Small intestine (tissue), 7 donors: ENCODE measurements at regions not wholly inside any gene's neighbourhood (a gene's known extent, or its start where the extent isn't known, plus 50 kb on each side); places are given as distances from the start of the nearest gene placed in this dataset.
A peak's percentile ranks its signal among the peaks of the same experiment; 100 is the strongest.

Source experiments
- DNase-seq, 2 donors: peaks; one replicate each; pipeline versions ENCODE4 v3.0.0 to v3.0.0-alpha.2; 2013
- FAIRE-seq: peaks from 2 replicates; lab custom pipeline; 2012; peaks lifted over from hg19 to GRCh38; lab: Jason Lieb, UNC
- H3K27ac ChIP-seq, 3 donors: one replicate each; pipeline ENCODE4 v1.5.1; 2013; ENCODE audit warnings: low read length in 2 of 3, mild to moderate bottlenecking in 2 of 3, control low read depth in 1 of 3, inconsistent platforms in 1 of 3, low read depth in 1 of 3, moderate library complexity in 1 of 3
- H3K27me3 ChIP-seq, 3 donors: one replicate each; pipeline ENCODE4 v1.6.1; 2013; ENCODE audit warnings: low read length in 3 of 3, inconsistent platforms in 1 of 3; ENCODE audit not compliant: control insufficient read depth in 3 of 3, insufficient read depth in 3 of 3
- H3K36me3 ChIP-seq, 3 donors: one replicate each; pipeline ENCODE4 v1.6.1; 2013; ENCODE audit warnings: low read length in 3 of 3, inconsistent platforms in 1 of 3, low read depth in 1 of 3, mild to moderate bottlenecking in 1 of 3, moderate library complexity in 1 of 3; ENCODE audit not compliant: control insufficient read depth in 3 of 3, insufficient read depth in 2 of 3
- H3K4me1 ChIP-seq, 3 donors: one replicate each; pipeline ENCODE4 v1.6.1; 2013; ENCODE audit warnings: low read length in 2 of 3, inconsistent platforms in 1 of 3, low read depth in 1 of 3, mild to moderate bottlenecking in 1 of 3, moderate library complexity in 1 of 3; ENCODE audit not compliant: control insufficient read depth in 3 of 3, insufficient read depth in 2 of 3
- H3K4me3 ChIP-seq, 3 donors: one replicate each; pipeline ENCODE4 v1.5.1; 2013; ENCODE audit warnings: low read length in 3 of 3, control low read depth in 1 of 3, inconsistent platforms in 1 of 3, low read depth in 1 of 3, mild to moderate bottlenecking in 1 of 3, moderate library complexity in 1 of 3
- H3K9me3 ChIP-seq, 2 donors: one replicate each; pipeline ENCODE4 v1.6.1; 2013; ENCODE audit warnings: low read depth in 1 of 2, low read length in 1 of 2; ENCODE audit not compliant: control insufficient read depth in 2 of 2, insufficient read depth in 1 of 2
- WGBS, 3 donors: extraction: QIAGEN DNeasy Blood & Tissue Kit; methylation state at CpG; one replicate each; pipeline ENCODE4 v1.1.7; 2013; 5-methylcytosine and 5-hydroxymethylcytosine counted together
- donor health status: healthy with polysubstance abuse.
- donor health status: control.
- donor health status: control.
- donor health status: Bipolar disorder and iron deficiency.
- donor health status: healthy.

- Histone ChIP-seq H3K4me1 (no peaks in the 10 kb centered on the region), H3K27ac (no peak overlapping the region), H3K9me3 (no peaks in the 10 kb centered on the region), H3K36me3 (no peaks in the 10 kb centered on the region), H3K27me3 (no peaks in the 10 kb centered on the region), H3K4me3 (no peak overlapping the region)
- DNase-seq (no peak), FAIRE-seq (no peak)
- WGBS, 3 donors = 75 to 89% (median 80%) methylated on average over 5 of the region's 5 CpGs
These were observed 266.9 kb downstream of the DUSP6 start for GRCh38 chr12:89085421-89085820.

GRCh38 chr12:89084751-89085150 lies 267.6 kb downstream of the DUSP6 start:
- no peak overlapping the region for H3K27ac ChIP-seq
- no peaks in the 10 kb centered on the region for H3K27me3 ChIP-seq
- 65 to 90% (median 90%) methylated on average over 3 of the region's 3 CpGs for WGBS, 3 donors
- H3K4me3 ChIP-seq = no peak overlapping the region
- no peaks in the 10 kb centered on the region for H3K9me3 ChIP-seq
- no peaks in the 10 kb centered on the region for H3K36me3 ChIP-seq
- H3K4me1 ChIP-seq = no peaks in the 10 kb centered on the region
- no peak for DNase-seq
- FAIRE-seq = no peak

- DNase-seq (no peak), FAIRE-seq (no peak)
- Histone ChIP-seq H3K9me3 (no peaks in the 10 kb centered on the region), H3K4me3 (no peak overlapping the region), H3K27ac (no peak overlapping the region), H3K36me3 (no peaks in the 10 kb centered on the region), H3K27me3 (no peaks in the 10 kb centered on the region), H3K4me1 (no peaks in the 10 kb centered on the region)
- 59 to 89% (median 83%) methylated on average over 3 of the region's 3 CpGs for WGBS, 3 donors
These were observed 268.8 kb downstream of the DUSP6 start for GRCh38 chr12:89083491-89083890.

- WGBS, 3 donors = 79 to 81% (median 79%) methylated on average over 1 of the region's 1 CpG
- Histone ChIP-seq H3K27me3 (no peaks in the 10 kb centered on the region), H3K9me3 (no peaks in the 10 kb centered on the region), H3K4me1 (no peaks in the 10 kb centered on the region), H3K27ac (no peak overlapping the region), H3K36me3 (no peaks in the 10 kb centered on the region), H3K4me3 (no peak overlapping the region)
- FAIRE-seq (no peak), DNase-seq (no peak)
These were observed 269.9 kb downstream of the DUSP6 start for GRCh38 chr12:89082370-89082753.

GRCh38 chr12:89081719-89082369 lies 270.5 kb downstream of the DUSP6 start:
- FAIRE-seq (no peak), DNase-seq (peak in 1 of 2 donors; percentile 2)
- Histone ChIP-seq H3K4me3 (no peak overlapping the region), H3K9me3 (no peaks in the 10 kb centered on the region), H3K27ac (no peak overlapping the region), H3K27me3 (no peaks in the 10 kb centered on the region), H3K4me1 (no peaks in the 10 kb centered on the region), H3K36me3 (no peaks in the 10 kb centered on the region)
- WGBS, 3 donors = 41 to 54% (median 53%) methylated on average over 2 of the region's 2 CpGs

GRCh38 chr12:89080793-89081465 lies 271.4 kb downstream of the DUSP6 start:
- DNase-seq (no peak), FAIRE-seq (no peak)
- WGBS, 3 donors = 60 to 63% (median 60%) methylated on average over 3 of the region's 3 CpGs
- Histone ChIP-seq H3K36me3 (no peaks in the 10 kb centered on the region), H3K4me1 (no peaks in the 10 kb centered on the region), H3K9me3 (no peaks in the 10 kb centered on the region), H3K27ac (no peak overlapping the region), H3K4me3 (no peak overlapping the region), H3K27me3 (no peaks in the 10 kb centered on the region)

GRCh38 chr12:89075880-89076540 lies 276.3 kb downstream of the DUSP6 start:
- FAIRE-seq (no peak), DNase-seq (no peak)
- Histone ChIP-seq H3K27ac (no peak overlapping the region), H3K4me3 (no peak overlapping the region), H3K9me3 (no peaks in the 10 kb centered on the region), H3K27me3 (no peaks in the 10 kb centered on the region), H3K36me3 (no peaks in the 10 kb centered on the region), H3K4me1 (no peaks in the 10 kb centered on the region)
- 68 to 82% (median 77%) methylated on average over 2 of the region's 2 CpGs for WGBS, 3 donors

- DNase-seq = no peak
These were observed 278.6 kb downstream of the DUSP6 start for GRCh38 chr12:89073659-89074058.

More at GRCh38 chr12:89073659-89074058, 278.6 kb downstream of the DUSP6 start:
- Histone ChIP-seq H3K36me3 (no peaks in the 10 kb centered on the region), H3K4me1 (no peaks in the 10 kb centered on the region), H3K27me3 (no peaks in the 10 kb centered on the region), H3K9me3 (no peaks in the 10 kb centered on the region), H3K4me3 (no peak overlapping the region), H3K27ac (no peak overlapping the region)
- no peak for FAIRE-seq
